ENCODE measurements at regions not wholly inside any gene's neighbourhood (a gene's known extent, or its start where the extent isn't known, plus 50 kb on each side); places are given as distances from the start of the nearest gene placed in this dataset.

GRCh38 chr14:85336257-85336656, 193.7 kb upstream of the FLRT2 start:
- ATAC-seq: no peak
- in situ Hi-C loops (cut with HindIII; ENCODE audit: low pct_unique_long_range_greater_than_20kb, low sequenced_read_pairs): no loop called here
- ChIA-PET CTCF (no interaction called here), POLR2A (no interaction called here)
- Histone ChIP-seq H3K36me3 (ENCODE audit: control insufficient read depth, insufficient read depth, low read length) (no peaks in the 10 kb centered on the region), H3K27me3 (ENCODE audit: control insufficient read depth, insufficient read depth, low read length) (no peaks in the 10 kb centered on the region), H3K27ac (ENCODE audit: low read length) (no peak overlapping the region), H3K4me3 (ENCODE audit: low read depth in 2 of 2, low read length in 2 of 2) (no peak overlapping the region), H3K9me3 (ENCODE audit: control insufficient read depth, insufficient read depth, low read depth, low read length) (no peaks in the 10 kb centered on the region), H3K4me1 (ENCODE audit: control insufficient read depth, insufficient read depth, low read length) (no peaks in the 10 kb centered on the region)
- TF ChIP-seq POLR2AphosphoS5 (IDR thresholded peaks at IDR 0.05; ENCODE audit: low read depth, low read length): no peak
- no peak for TF ChIP-seq CTCF (IDR thresholded peaks at IDR 0.05)
- no peak for TF ChIP-seq REST (IDR thresholded peaks at IDR 0.05; ENCODE audit: insufficient read depth in 1 of 2, low read depth in 2 of 2, low read length in 1 of 2)
- no peak for TF ChIP-seq SIN3A (IDR thresholded peaks at IDR 0.05; ENCODE audit: borderline replicate concordance, insufficient read depth, low read depth, low read length)
- TF ChIP-seq TCF7L2 (IDR thresholded peaks at IDR 0.05; ENCODE audit: low read depth, low read length): no peak
- no TSS peak for BruUV-seq (replicated peaks)
- DNase-seq (ENCODE audit: low read depth, low spot score): no peak
- intact Hi-C loops (cut with micrococcal nuclease; ENCODE audit: unreplicated experiment): no loop called here

- ChIA-PET POLR2A (no interaction called here), CTCF (no interaction called here)
- ATAC-seq: no peak
- BruUV-seq (replicated peaks): no TSS peak
- in situ Hi-C loops (cut with HindIII; ENCODE audit: low pct_unique_long_range_greater_than_20kb, low sequenced_read_pairs): no loop called here
- Histone ChIP-seq H3K27ac (ENCODE audit: low read length) (no peak overlapping the region), H3K9me3 (ENCODE audit: control insufficient read depth, insufficient read depth, low read depth, low read length) (no peaks in the 10 kb centered on the region), H3K36me3 (ENCODE audit: control insufficient read depth, insufficient read depth, low read length) (no peaks in the 10 kb centered on the region), H3K27me3 (ENCODE audit: control insufficient read depth, insufficient read depth, low read length) (no peaks in the 10 kb centered on the region), H3K4me3 (ENCODE audit: low read depth in 2 of 2, low read length in 2 of 2) (no peak overlapping the region), H3K4me1 (ENCODE audit: control insufficient read depth, insufficient read depth, low read length) (no peaks in the 10 kb centered on the region)
- TF ChIP-seq POLR2AphosphoS5 (IDR thresholded peaks at IDR 0.05; ENCODE audit: low read depth, low read length) (no peak), SIN3A (IDR thresholded peaks at IDR 0.05; ENCODE audit: borderline replicate concordance, insufficient read depth, low read depth, low read length) (no peak), CTCF (IDR thresholded peaks at IDR 0.05) (no peak)
- no peak for DNase-seq (ENCODE audit: low read depth, low spot score)
- intact Hi-C loops (cut with micrococcal nuclease; ENCODE audit: unreplicated experiment): no loop called here
Measured at GRCh38 chr14:85336817-85337216, 193.1 kb upstream of the FLRT2 start.

- CTCF ChIA-PET: no interaction called here
- intact Hi-C loops (cut with micrococcal nuclease; ENCODE audit: unreplicated experiment) (no loop called here), in situ Hi-C loops (cut with HindIII; ENCODE audit: low pct_unique_long_range_greater_than_20kb, low sequenced_read_pairs) (no loop called here)
- no peaks in the 10 kb centered on the region for H3K27me3 ChIP-seq (ENCODE audit: control insufficient read depth, insufficient read depth, low read length)
- no peak for DNase-seq (ENCODE audit: low read depth, low spot score)
- no peak for ATAC-seq
- H3K4me3 ChIP-seq (ENCODE audit: low read depth in 2 of 2, low read length in 2 of 2): no peak overlapping the region
- POLR2A ChIA-PET: no interaction called here
- no peaks in the 10 kb centered on the region for H3K4me1 ChIP-seq (ENCODE audit: control insufficient read depth, insufficient read depth, low read length)
- TF ChIP-seq REST (IDR thresholded peaks at IDR 0.05; ENCODE audit: insufficient read depth in 1 of 2, low read depth in 2 of 2, low read length in 1 of 2) (no peak), CTCF (IDR thresholded peaks at IDR 0.05) (no peak), SIN3A (IDR thresholded peaks at IDR 0.05; ENCODE audit: borderline replicate concordance, insufficient read depth, low read depth, low read length) (no peak), POLR2AphosphoS5 (IDR thresholded peaks at IDR 0.05; ENCODE audit: low read depth, low read length) (no peak), TCF7L2 (IDR thresholded peaks at IDR 0.05; ENCODE audit: low read depth, low read length) (no peak)
- no peak overlapping the region for H3K27ac ChIP-seq (ENCODE audit: low read length)
- BruUV-seq (replicated peaks): no TSS peak
- H3K36me3 ChIP-seq (ENCODE audit: control insufficient read depth, insufficient read depth, low read length): no peaks in the 10 kb centered on the region
- H3K9me3 ChIP-seq (ENCODE audit: control insufficient read depth, insufficient read depth, low read depth, low read length): no peaks in the 10 kb centered on the region
Measured at GRCh38 chr14:85338895-85339294, 191.0 kb upstream of the FLRT2 start.
